ENCODE measurements at regions not wholly inside any gene's neighbourhood (a gene's known extent, or its start where the extent isn't known, plus 50 kb on each side); places are given as distances from the start of the nearest gene placed in this dataset.

DNA sequence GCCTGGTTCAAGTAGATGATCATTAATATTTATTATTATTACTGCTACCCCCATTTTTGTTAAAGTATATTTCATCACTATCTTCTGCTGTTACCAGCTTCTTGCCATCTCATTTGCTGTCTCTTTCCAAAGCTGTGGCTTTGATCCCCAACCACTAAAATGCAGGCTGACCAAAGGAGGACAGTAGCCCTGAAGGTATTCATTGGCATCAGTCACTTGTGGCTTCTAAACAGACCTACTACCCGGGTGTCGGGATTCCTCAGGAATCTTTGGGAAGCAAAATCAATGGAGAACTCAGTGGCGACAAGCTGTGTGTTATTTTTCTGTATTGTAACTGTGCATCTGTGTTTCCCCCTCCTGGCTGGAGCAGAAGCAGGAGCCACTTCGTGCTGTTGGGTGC lies 379.2 kb upstream of the ERCC4 start:
- ATAC-seq, result no peak
- no peak overlapping the region for H3K4me3 Mint-ChIP-seq
- no peak overlapping the region for H3K27ac Mint-ChIP-seq
- H3K4me1 Mint-ChIP-seq, result no peaks in the 10 kb centered on the region
- ChIA-PET CTCF (no interaction called here), POLR2A (no interaction called here)
- intact Hi-C loops (cut with DNase I, micrococcal nuclease), result no loop called here
- DNase-seq, result no peak
- no peaks in the 10 kb centered on the region for H3K36me3 Mint-ChIP-seq (ENCODE audit: low read depth)
- peaks cover 6% of the 10 kb centered on the region for H3K27me3 Mint-ChIP-seq
- H3K9me3 Mint-ChIP-seq (ENCODE audit: low read depth), result peaks cover 3% of the 10 kb centered on the region

- DNase-seq, result no peak
- Mint-ChIP-seq H3K27me3 (peaks cover 3% of the 10 kb centered on the region), H3K36me3 (ENCODE audit: low read depth) (no peaks in the 10 kb centered on the region), H3K27ac (no peak overlapping the region), H3K9me3 (ENCODE audit: low read depth) (peaks cover 3% of the 10 kb centered on the region), H3K4me3 (no peak overlapping the region), H3K4me1 (no peaks in the 10 kb centered on the region)
- ATAC-seq, result no peak
- ChIA-PET CTCF (interaction anchor here (0.6 kb wide), 1 partner anchor 56 kb away, joined by 4 read pairs; no protein-coding TSS in a partner anchor), POLR2A (no interaction called here)
- intact Hi-C loops (cut with DNase I, micrococcal nuclease), result no loop called here
Observed at GRCh38 chr16:13542284-13542683, 377.7 kb upstream of the ERCC4 start.

- Mint-ChIP-seq H3K4me1 (no peaks in the 10 kb centered on the region), H3K27me3 (peaks cover 3% of the 10 kb centered on the region), H3K27ac (no peak overlapping the region), H3K4me3 (no peak overlapping the region), H3K9me3 (ENCODE audit: low read depth) (peaks cover 3% of the 10 kb centered on the region), H3K36me3 (ENCODE audit: low read depth) (no peaks in the 10 kb centered on the region)
- ChIA-PET CTCF (no interaction called here), POLR2A (no interaction called here)
- ATAC-seq (no peak), DNase-seq (no peak)
- intact Hi-C loops (cut with DNase I, micrococcal nuclease), result no loop called here
Observed at GRCh38 chr16:13543850-13544249, 376.1 kb upstream of the ERCC4 start.

- DNase-seq (no peak), ATAC-seq (no peak)
- peaks cover 3% of the 10 kb centered on the region for H3K27me3 Mint-ChIP-seq
- intact Hi-C loops (cut with DNase I, micrococcal nuclease), result no loop called here
- no peak overlapping the region for H3K27ac Mint-ChIP-seq
- POLR2A ChIA-PET, result no interaction called here
- H3K4me3 Mint-ChIP-seq, result no peak overlapping the region
- CTCF ChIA-PET, result no interaction called here
- H3K36me3 Mint-ChIP-seq (ENCODE audit: low read depth), result no peaks in the 10 kb centered on the region
- no peaks in the 10 kb centered on the region for H3K9me3 Mint-ChIP-seq (ENCODE audit: low read depth)
- H3K4me1 Mint-ChIP-seq, result no peaks in the 10 kb centered on the region
Observed at GRCh38 chr16:13545271-13545670, 374.7 kb upstream of the ERCC4 start.

DNA sequence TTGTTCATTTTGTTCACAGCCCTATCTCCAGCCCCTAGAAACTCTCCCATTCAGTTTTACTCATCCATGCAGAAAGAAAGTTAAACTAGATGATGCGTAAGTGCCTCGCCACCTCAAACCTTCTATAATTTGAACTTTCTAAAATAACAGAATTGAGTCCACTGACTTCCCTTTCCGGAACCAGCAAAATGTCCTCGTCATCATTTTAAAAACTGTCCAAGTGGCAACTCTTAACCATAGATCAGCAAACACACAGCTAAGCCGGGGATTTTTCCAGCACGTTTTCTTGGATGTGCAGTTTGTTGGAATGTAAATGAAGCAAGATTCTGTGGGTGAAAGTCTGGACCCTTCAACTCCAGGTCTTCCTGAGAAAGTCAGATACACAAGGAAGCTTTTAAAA lies 369.7 kb upstream of the ERCC4 start:
- no peak overlapping the region for H3K4me3 Mint-ChIP-seq
- no peaks in the 10 kb centered on the region for H3K36me3 Mint-ChIP-seq (ENCODE audit: low read depth)
- ChIA-PET POLR2A (interaction anchor here (0.5 kb wide), 1 partner anchor 270 kb away, joined by 4 read pairs; no protein-coding TSS in a partner anchor), CTCF (no interaction called here)
- peaks cover 2% of the 10 kb centered on the region for H3K27me3 Mint-ChIP-seq
- no peak for DNase-seq
- no peak overlapping the region for H3K27ac Mint-ChIP-seq
- H3K4me1 Mint-ChIP-seq, result no peaks in the 10 kb centered on the region
- intact Hi-C loops (cut with DNase I, micrococcal nuclease), result no loop called here
- H3K9me3 Mint-ChIP-seq (ENCODE audit: low read depth), result peaks cover 5% of the 10 kb centered on the region
- no peak for ATAC-seq

DNA sequence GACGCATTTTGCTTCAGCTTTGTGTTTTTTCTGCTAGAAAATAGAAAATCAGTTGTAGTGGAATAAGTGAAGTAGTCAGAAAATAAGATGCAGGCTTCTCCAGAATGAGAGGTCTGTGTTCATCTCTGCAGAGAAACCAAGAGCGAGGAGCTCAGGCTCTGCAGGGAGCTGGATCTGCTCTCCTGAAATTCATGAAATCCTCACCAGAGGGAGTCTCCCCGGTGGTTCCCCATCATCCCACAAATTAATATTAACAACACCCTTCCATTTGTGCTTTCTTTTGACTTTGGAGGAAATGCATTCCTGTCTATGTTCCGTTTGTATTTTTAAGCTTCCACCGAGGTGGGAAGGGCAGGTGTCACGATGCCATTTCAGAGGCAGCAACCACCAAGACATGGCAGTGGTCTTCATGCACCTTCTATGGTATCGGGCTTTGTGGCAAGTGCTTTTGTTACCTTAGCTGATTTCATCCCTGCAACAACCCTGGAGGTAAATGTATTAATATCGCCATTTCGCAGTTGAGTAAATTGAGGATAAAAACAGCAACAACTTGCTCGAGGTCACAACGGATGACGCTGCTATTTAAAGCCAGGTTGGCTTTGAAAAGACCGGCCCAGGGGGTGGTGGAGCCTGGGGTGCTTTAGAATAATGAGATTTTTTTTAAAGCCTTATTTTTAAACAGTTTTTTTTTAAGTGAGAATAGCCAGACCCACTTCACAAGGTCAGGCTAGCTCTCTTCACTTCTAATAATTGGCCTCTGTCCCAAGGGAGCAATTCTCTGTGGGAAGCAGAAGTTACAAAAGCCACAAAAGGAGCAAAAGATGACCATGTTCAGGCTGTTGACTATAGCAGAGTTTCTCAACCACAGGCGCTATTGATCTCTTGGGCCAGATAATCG lies 367.6 kb upstream of the ERCC4 start:
- Mint-ChIP-seq H3K27me3 (peaks cover 2% of the 10 kb centered on the region), H3K36me3 (ENCODE audit: low read depth) (no peaks in the 10 kb centered on the region), H3K9me3 (ENCODE audit: low read depth) (peaks cover 5% of the 10 kb centered on the region), H3K27ac (no peak overlapping the region), H3K4me1 (no peaks in the 10 kb centered on the region), H3K4me3 (no peak overlapping the region)
- ChIA-PET CTCF (no interaction called here), POLR2A (no interaction called here)
- DNase-seq, result no peak
- ATAC-seq, result no peak
- intact Hi-C loops (cut with DNase I, micrococcal nuclease), result no loop called here

DNA sequence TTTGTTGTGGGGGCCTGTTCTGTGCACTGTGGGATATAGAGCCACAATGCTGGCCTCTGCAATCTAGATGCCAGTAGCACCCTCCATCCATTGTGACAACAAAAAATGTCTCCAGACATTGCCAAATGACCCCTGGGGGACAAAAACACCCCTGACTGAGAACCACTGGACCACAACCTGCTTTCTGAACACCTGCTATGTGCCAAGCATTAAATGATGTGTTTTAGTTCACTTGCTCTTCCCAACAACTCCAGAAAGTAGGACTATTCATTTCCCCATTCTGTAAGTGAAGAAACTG lies 367.0 kb upstream of the ERCC4 start:
- Mint-ChIP-seq H3K27me3 (peaks cover 2% of the 10 kb centered on the region), H3K4me1 (no peaks in the 10 kb centered on the region), H3K27ac (no peak overlapping the region), H3K36me3 (ENCODE audit: low read depth) (no peaks in the 10 kb centered on the region), H3K4me3 (no peak overlapping the region), H3K9me3 (ENCODE audit: low read depth) (peaks cover 5% of the 10 kb centered on the region)
- no peak for ATAC-seq
- POLR2A ChIA-PET, result no interaction called here
- no peak for DNase-seq
- CTCF ChIA-PET, result no interaction called here
- intact Hi-C loops (cut with DNase I, micrococcal nuclease), result no loop called here

DNA sequence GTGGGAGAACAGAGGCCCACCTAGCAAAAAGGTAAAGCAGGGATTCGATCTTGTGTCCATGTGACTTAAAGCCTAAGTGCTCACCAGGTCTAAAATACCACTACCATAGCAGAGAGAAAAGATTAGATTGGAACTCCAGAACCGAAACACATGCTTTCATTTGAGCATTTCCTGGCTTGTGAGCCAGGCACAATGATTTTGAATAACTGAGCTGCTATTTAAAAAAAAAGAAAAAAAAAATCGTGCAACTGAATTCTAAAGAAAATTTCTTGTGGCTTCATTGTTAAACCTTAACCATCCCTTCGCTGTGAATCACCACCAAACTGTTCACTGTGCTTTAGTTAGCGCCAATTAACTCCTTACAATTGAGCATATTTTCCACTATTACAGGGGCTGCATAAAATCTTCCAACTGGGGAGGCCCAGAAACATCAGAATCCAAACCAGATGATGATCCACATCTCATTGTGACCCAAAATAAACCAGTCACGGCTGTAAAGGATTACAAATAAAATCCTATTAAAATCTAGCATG lies 366.4 kb upstream of the ERCC4 start:
- CTCF ChIA-PET, result no interaction called here

DNA sequence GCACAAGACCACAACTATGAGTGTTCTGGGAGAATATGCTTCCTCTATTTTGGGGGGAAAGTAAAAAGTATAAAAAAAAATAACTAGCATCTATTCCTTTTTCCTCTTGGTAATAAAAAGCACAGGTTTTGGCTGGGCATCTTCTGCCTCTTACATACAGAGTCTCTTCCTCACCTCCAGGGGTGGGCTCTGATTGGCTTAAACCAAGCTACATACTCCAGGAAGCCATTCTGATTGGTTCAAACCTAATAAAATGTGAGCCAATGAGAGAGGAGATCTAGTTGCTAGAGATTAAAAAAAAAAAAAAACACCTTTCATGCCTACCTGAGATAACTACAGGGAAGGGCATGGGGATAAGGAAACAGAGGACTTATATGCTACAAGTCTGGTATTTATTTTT lies 365.9 kb upstream of the ERCC4 start:
- H3K9me3 Mint-ChIP-seq (ENCODE audit: low read depth), result peaks cover 5% of the 10 kb centered on the region
- H3K4me3 Mint-ChIP-seq, result no peak overlapping the region
- no peaks in the 10 kb centered on the region for H3K4me1 Mint-ChIP-seq
- ATAC-seq, result no peak
- no peaks in the 10 kb centered on the region for H3K36me3 Mint-ChIP-seq (ENCODE audit: low read depth)
- ChIA-PET CTCF (no interaction called here), POLR2A (no interaction called here)
- no peak for DNase-seq
- no peak overlapping the region for H3K27ac Mint-ChIP-seq
- H3K27me3 Mint-ChIP-seq, result peaks cover 2% of the 10 kb centered on the region
- intact Hi-C loops (cut with DNase I, micrococcal nuclease), result no loop called here

More for the DNA sequence above, 366.4 kb upstream of the ERCC4 start:
- Mint-ChIP-seq H3K27ac (no peak overlapping the region), H3K4me3 (no peak overlapping the region), H3K9me3 (ENCODE audit: low read depth) (peaks cover 5% of the 10 kb centered on the region), H3K27me3 (peaks cover 2% of the 10 kb centered on the region), H3K36me3 (ENCODE audit: low read depth) (no peaks in the 10 kb centered on the region), H3K4me1 (no peaks in the 10 kb centered on the region)
- intact Hi-C loops (cut with DNase I, micrococcal nuclease), result no loop called here
- ATAC-seq, result no peak
- POLR2A ChIA-PET, result no interaction called here
- no peak for DNase-seq

DNA sequence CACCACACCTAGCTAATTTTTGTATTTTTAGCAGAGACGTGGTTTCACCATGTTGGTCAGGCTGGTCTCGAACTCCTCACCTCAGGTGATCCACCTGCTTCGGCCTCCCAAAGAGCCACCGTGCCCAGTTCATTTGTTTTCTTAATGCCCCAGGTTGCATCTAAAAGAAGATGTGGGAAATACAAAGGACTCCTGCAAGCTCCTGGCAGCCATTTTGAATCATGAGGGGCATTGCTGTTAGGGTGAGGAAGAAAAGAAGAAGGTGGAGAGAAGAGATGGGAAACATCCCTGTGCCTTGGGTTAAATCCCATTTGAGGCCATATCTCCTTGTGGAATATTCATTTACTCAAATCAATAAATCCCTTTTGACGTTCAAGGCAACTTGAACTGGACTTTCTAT lies 365.3 kb upstream of the ERCC4 start:
- H3K27ac Mint-ChIP-seq, result no peak overlapping the region
- no peaks in the 10 kb centered on the region for H3K4me1 Mint-ChIP-seq
- no peaks in the 10 kb centered on the region for H3K36me3 Mint-ChIP-seq (ENCODE audit: low read depth)
- DNase-seq (no peak), ATAC-seq (no peak)
- peaks cover 5% of the 10 kb centered on the region for H3K9me3 Mint-ChIP-seq (ENCODE audit: low read depth)
- POLR2A ChIA-PET, result no interaction called here
- H3K27me3 Mint-ChIP-seq, result peaks cover 2% of the 10 kb centered on the region
- no peak overlapping the region for H3K4me3 Mint-ChIP-seq
- CTCF ChIA-PET, result no interaction called here
- intact Hi-C loops (cut with DNase I, micrococcal nuclease), result no loop called here

DNA sequence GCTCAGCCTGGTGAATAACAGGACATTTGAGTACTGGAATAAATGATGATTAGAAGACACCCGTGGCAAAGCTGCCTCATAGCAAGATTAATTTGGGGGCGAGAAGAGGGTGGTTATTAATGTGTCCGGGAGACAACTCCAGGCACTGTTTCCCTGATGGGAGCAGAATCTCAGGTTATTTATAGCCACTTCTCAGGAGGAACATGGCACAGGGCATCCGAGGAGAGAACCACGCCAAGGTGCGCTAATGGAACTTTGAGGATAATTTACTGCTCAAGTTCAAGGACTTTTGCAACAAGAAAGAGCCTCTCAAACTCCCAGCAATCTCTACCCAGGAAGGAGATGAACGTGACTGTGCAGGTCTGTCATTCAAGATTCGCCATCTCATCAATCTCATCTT lies 362.5 kb upstream of the ERCC4 start:
- ChIA-PET POLR2A (no interaction called here), CTCF (no interaction called here)
- intact Hi-C loops (cut with DNase I, micrococcal nuclease), result no loop called here
- DNase-seq, result no peak
- H3K27me3 Mint-ChIP-seq, result no peaks in the 10 kb centered on the region
- H3K4me1 Mint-ChIP-seq, result no peaks in the 10 kb centered on the region
- H3K27ac Mint-ChIP-seq, result no peak overlapping the region
- no peaks in the 10 kb centered on the region for H3K36me3 Mint-ChIP-seq (ENCODE audit: low read depth)
- no peak overlapping the region for H3K4me3 Mint-ChIP-seq
- no peak for ATAC-seq
- peaks cover 7% of the 10 kb centered on the region for H3K9me3 Mint-ChIP-seq (ENCODE audit: low read depth)

DNA sequence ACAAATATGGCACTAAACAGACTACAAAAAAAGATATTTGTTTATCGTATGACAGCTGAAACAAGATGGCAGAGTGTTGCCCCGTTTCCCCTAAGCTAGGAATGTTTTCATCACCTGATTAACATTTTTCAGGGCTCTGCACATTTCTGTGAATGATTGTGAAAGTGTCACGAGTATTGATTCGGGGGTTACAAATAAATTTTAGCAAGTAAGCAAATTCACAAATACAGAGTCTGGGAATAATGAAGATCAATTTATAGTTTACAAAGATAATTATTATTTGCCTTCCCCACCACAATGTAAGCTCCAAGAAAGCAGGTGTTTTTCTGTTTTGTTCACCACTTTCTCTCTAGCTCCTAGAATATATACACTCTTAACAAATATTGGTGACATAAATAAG lies 361.2 kb upstream of the ERCC4 start:
- H3K9me3 Mint-ChIP-seq (ENCODE audit: low read depth), result peaks cover 2% of the 10 kb centered on the region
- intact Hi-C loops (cut with DNase I, micrococcal nuclease), result no loop called here
- no peaks in the 10 kb centered on the region for H3K36me3 Mint-ChIP-seq (ENCODE audit: low read depth)
- ATAC-seq, result no peak
- H3K27me3 Mint-ChIP-seq, result no peaks in the 10 kb centered on the region
- H3K4me3 Mint-ChIP-seq, result no peak overlapping the region
- no peaks in the 10 kb centered on the region for H3K4me1 Mint-ChIP-seq
- no peak overlapping the region for H3K27ac Mint-ChIP-seq
- ChIA-PET CTCF (no interaction called here), POLR2A (no interaction called here)
- no peak for DNase-seq

Data from activated CD4-positive, alpha-beta T cell treated with anti-CD3 and anti-CD28 coated beads for 36 hours (primary cell).